Natural killer cell (primary cell): ENCODE measurements at regions not wholly inside any gene's neighbourhood (a gene's known extent, or its start where the extent isn't known, plus 50 kb on each side); places are given as distances from the start of the nearest gene placed in this dataset.

Experiments used
- ATAC-seq, 3 donors: fragments of 150-1000 bp in 2 of 3; fragments of 200-7000 bp in 1 of 3; cut with Tn5 transposase; 1 replicate in 1 of 3; 2 replicates in 2 of 3; pipeline ENCODE4 v1.10.0; 2021; ENCODE audit warnings: mild to moderate bottlenecking in 2 of 3, moderate library complexity in 2 of 3
- DNase-seq, 2 donors: peaks; one replicate each; pipeline versions ENCODE4 v3.0.0 to v3.0.0-alpha.2; 2013 to 2021; ENCODE audit warnings: mixed read lengths in 1 of 2
- H3K27ac ChIP-seq: one replicate; pipeline ENCODE4 v1.5.1; 2013; ENCODE audit warnings: mild to moderate bottlenecking, low read length
- H3K27me3 ChIP-seq: one replicate; pipeline ENCODE4 v1.6.1; 2013; ENCODE audit warnings: low read length; ENCODE audit not compliant: control insufficient read depth, insufficient read depth
- H3K36me3 ChIP-seq: one replicate; pipeline ENCODE4 v1.6.1; 2013; ENCODE audit warnings: low read length; ENCODE audit not compliant: control insufficient read depth, insufficient read depth
- H3K4me1 ChIP-seq: one replicate; pipeline ENCODE4 v1.6.1; 2013; ENCODE audit warnings: low read length; ENCODE audit not compliant: control insufficient read depth, insufficient read depth
- H3K4me3 ChIP-seq: one replicate; pipeline ENCODE4 v1.5.1; 2013; ENCODE audit warnings: low read length
- H3K9me3 ChIP-seq: one replicate; pipeline ENCODE4 v1.6.1; 2013; ENCODE audit warnings: low read length; ENCODE audit not compliant: control insufficient read depth, insufficient read depth
- H3K27ac Mint-ChIP-seq, 2 donors: one replicate each; pipeline ENCODE4 v1.8.0; 2022; ENCODE audit warnings: mild to moderate bottlenecking in 2 of 2, mixed read lengths in 2 of 2, moderate library complexity in 1 of 2
- H3K27me3 Mint-ChIP-seq, 2 donors: one replicate each; pipeline ENCODE4 v1.8.0; 2022; ENCODE audit warnings: low read depth in 2 of 2, mixed read lengths in 2 of 2
- H3K36me3 Mint-ChIP-seq: one replicate; pipeline ENCODE4 v1.8.0; 2022; ENCODE audit warnings: mixed read lengths
- H3K4me1 Mint-ChIP-seq, 2 donors: one replicate each; pipeline ENCODE4 v1.8.0; 2022; ENCODE audit warnings: mixed read lengths in 2 of 2
- H3K4me3 Mint-ChIP-seq: one replicate; pipeline ENCODE4 v1.8.0; 2022; ENCODE audit warnings: mild to moderate bottlenecking, moderate library complexity, mixed read lengths
- H3K9me3 Mint-ChIP-seq, 2 donors: one replicate each; pipeline ENCODE4 v1.8.0; 2022; ENCODE audit warnings: mixed read lengths in 2 of 2
- CTCF ChIP-seq: fragments of 200-600 bp; IDR thresholded peaks from one replicate; pipeline ENCODE4 v1.8.0; 2022; ENCODE audit warnings: antibody characterized with exemption
- WGBS: methylation state at CpG from one replicate; pipeline ENCODE4 v1.1.7; 2013; ENCODE audit warnings: missing lambda C conversion rate; ENCODE audit not compliant: insufficient coverage; 5-methylcytosine and 5-hydroxymethylcytosine counted together
- intact Hi-C: fragments of 100-400 bp; cut with micrococcal nuclease; formaldehyde crosslinking; loops from one replicate; pipeline ENCODE4 v1.14.2; 2022

GRCh38 chr16:77569406-77569805, 134.6 kb upstream of the ADAMTS18 start:
- Mint-ChIP-seq H3K4me1 (no peaks in the 10 kb centered on the region), H3K27me3 (peaks cover 9 to 38% of the 10 kb centered on the region in 2 donors), H3K36me3 (no peaks in the 10 kb centered on the region), H3K27ac (no peak overlapping the region), H3K9me3 (no peaks in the 10 kb centered on the region), H3K4me3 (no peak overlapping the region)
- Histone ChIP-seq H3K9me3 (no peaks in the 10 kb centered on the region), H3K27ac (no peak overlapping the region), H3K4me1 (no peaks in the 10 kb centered on the region), H3K27me3 (peaks cover 3% of the 10 kb centered on the region), H3K4me3 (no peak overlapping the region), H3K36me3 (no peaks in the 10 kb centered on the region)
- no peak for ATAC-seq
- TF ChIP-seq CTCF = no peak
- intact Hi-C loops = no loop called here
- DNase-seq = no peak
- WGBS = 41% methylated on average over 5 of the region's 5 CpGs

- intact Hi-C loops = no loop called here
- Histone ChIP-seq H3K4me1 (no peaks in the 10 kb centered on the region), H3K36me3 (no peaks in the 10 kb centered on the region), H3K9me3 (no peaks in the 10 kb centered on the region), H3K27ac (no peak overlapping the region), H3K27me3 (no peaks in the 10 kb centered on the region), H3K4me3 (no peak overlapping the region)
- DNase-seq (no peak), ATAC-seq (no peak)
- WGBS = 85% methylated on average over 1 of the region's 1 CpG
- Mint-ChIP-seq H3K36me3 (no peaks in the 10 kb centered on the region), H3K27me3 (peaks cover 9 to 28% of the 10 kb centered on the region in 2 donors), H3K4me3 (no peak overlapping the region), H3K27ac (no peak overlapping the region), H3K4me1 (no peaks in the 10 kb centered on the region), H3K9me3 (no peaks in the 10 kb centered on the region)
- no peak for TF ChIP-seq CTCF
Measured at GRCh38 chr16:77570574-77570973, 135.7 kb upstream of the ADAMTS18 start.

GRCh38 chr16:77571115-77571862, 136.5 kb upstream of the ADAMTS18 start:
- Mint-ChIP-seq H3K27me3 (peaks cover 9 to 25% of the 10 kb centered on the region in 2 donors), H3K9me3 (no peaks in the 10 kb centered on the region), H3K4me3 (no peak overlapping the region), H3K27ac (no peak overlapping the region), H3K4me1 (no peaks in the 10 kb centered on the region), H3K36me3 (no peaks in the 10 kb centered on the region)
- ATAC-seq (no peak), DNase-seq (no peak)
- Histone ChIP-seq H3K9me3 (no peaks in the 10 kb centered on the region), H3K4me3 (no peak overlapping the region), H3K27ac (no peak overlapping the region), H3K27me3 (no peaks in the 10 kb centered on the region), H3K36me3 (no peaks in the 10 kb centered on the region), H3K4me1 (no peaks in the 10 kb centered on the region)
- no peak for TF ChIP-seq CTCF
- WGBS = 90% methylated on average over 1 of the region's 4 CpGs
- intact Hi-C loops = no loop called here
